Right cardiac atrium (tissue), 5 donors: ENCODE measurements at regions not wholly inside any gene's neighbourhood (a gene's known extent, or its start where the extent isn't known, plus 50 kb on each side); places are given as distances from the start of the nearest gene placed in this dataset.
A peak's percentile ranks its signal among the peaks of the same experiment; 100 is the strongest.

Experiments
- ATAC-seq, 2 donors: fragments of 200-7000 bp; cut with Tn5 transposase; one replicate each; pipeline versions ENCODE4 v1.8.0 to v1.9.1; 2020; ENCODE audit warnings: moderate library complexity in 2 of 2, mild to moderate bottlenecking in 1 of 2
- DNase-seq, 3 donors: peaks; one replicate each; pipeline ENCODE4 v3.0.0-alpha.2; 2020
- H3K27ac ChIP-seq: one replicate; pipeline ENCODE4 v1.5.1; 2013; ENCODE audit warnings: mild to moderate bottlenecking, low read length, control low read depth, moderate library complexity
- H3K27me3 ChIP-seq: one replicate; pipeline ENCODE4 v1.6.1; 2013; ENCODE audit not compliant: control insufficient read depth, insufficient read depth
- H3K4me1 ChIP-seq: one replicate; pipeline ENCODE4 v1.6.1; 2013; ENCODE audit warnings: low read length; ENCODE audit not compliant: control insufficient read depth, insufficient read depth
- H3K4me3 ChIP-seq: one replicate; pipeline ENCODE4 v1.5.1; 2013; ENCODE audit warnings: low read length, control low read depth
- H3K9me3 ChIP-seq: one replicate; pipeline ENCODE4 v1.6.1; 2013; ENCODE audit warnings: low read length; ENCODE audit not compliant: control insufficient read depth
- WGBS: extraction: QIAGEN DNeasy Blood & Tissue Kit; methylation state at CpG from one replicate; pipeline ENCODE4 v1.1.7; 2013; 5-methylcytosine and 5-hydroxymethylcytosine counted together
- intact Hi-C, 4 donors: fragments of 100-400 bp; cut with DNase I; formaldehyde crosslinking; loops; one replicate each; pipeline versions ENCODE4 v1.11.0 to v1.14.0; 2022 to 2023
- donor health status: healthy with polysubstance abuse.
- donor health status: DM: no; HTN: yes; CAD: no.
- donor health status: DM: no; HTN: no; CAD: no.
- donor health status: DM: no; HTN: yes; CAD: no; lungs with severe emphysema.
- donor health status: DM: yes; HTN: yes; CAD: no.

- ATAC-seq (peak; percentile 69 to 74), DNase-seq (peak in 2 of 3 donors; percentile 46 to 55)
- intact Hi-C loops: no loop called here
- Histone ChIP-seq H3K27ac (no peak overlapping the region), H3K9me3 (no peaks in the 10 kb centered on the region), H3K4me1 (peaks cover 4% of the 10 kb centered on the region), H3K4me3 (no peak overlapping the region), H3K27me3 (no peaks in the 10 kb centered on the region)
- WGBS: 35% methylated on average over 4 of the region's 4 CpGs
Measured at GRCh38 chr3:72234391-72234790, 449.4 kb upstream of the PROK2 start.

- H3K4me3 ChIP-seq: no peak overlapping the region
Measured at GRCh38 chr3:72233571-72233970, 448.6 kb upstream of the PROK2 start.

DNA sequence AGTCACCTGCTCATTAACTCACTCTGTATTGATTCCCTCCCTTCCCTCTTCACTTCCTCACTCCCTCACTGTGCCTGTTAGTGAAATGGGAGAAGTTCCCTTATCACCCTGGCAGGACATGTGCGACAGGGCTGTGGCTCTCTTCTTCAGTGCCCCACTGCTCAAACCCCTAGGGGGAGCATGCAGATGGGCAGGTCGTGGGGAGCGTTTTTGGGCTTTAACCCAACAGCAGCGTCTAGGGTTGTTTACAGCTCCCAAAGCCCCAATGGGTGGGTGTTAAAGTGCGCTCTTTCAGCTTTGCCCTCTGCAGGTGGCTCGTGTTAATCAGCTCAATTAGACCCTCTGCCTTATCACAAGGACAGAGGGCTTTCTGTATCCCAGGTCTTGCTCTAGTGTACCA lies 447.8 kb upstream of the PROK2 start:
- H3K27ac ChIP-seq: no peak overlapping the region
- intact Hi-C loops: no loop called here
- no peak for ATAC-seq

More at GRCh38 chr3:72233571-72233970, 448.6 kb upstream of the PROK2 start:
- DNase-seq: no peak
- Histone ChIP-seq H3K9me3 (no peaks in the 10 kb centered on the region), H3K27ac (no peak overlapping the region), H3K4me1 (peaks cover 4% of the 10 kb centered on the region), H3K27me3 (no peaks in the 10 kb centered on the region)
- WGBS: 87% methylated on average over 2 of the region's 2 CpGs
- intact Hi-C loops: no loop called here
- no peak for ATAC-seq

DNA sequence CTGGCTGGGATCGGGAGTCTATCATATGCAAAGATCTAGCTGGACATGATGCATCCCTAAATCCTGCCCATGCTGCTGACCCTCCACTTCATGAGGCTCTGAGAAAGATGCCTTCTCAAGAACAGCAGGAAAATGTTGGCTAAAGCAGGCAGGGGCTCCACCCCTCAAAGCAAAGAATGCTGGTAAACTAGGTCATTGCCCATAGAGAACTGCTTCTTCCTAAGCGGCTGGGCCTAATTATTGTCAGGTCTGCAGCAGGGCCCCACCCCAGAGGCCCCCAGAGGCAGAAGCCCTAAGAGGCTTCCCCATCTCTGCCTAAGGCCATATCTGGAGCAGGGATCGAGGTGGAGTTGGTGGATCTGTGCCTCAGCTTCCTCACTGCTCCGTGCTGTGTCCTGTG lies 447.4 kb upstream of the PROK2 start:
- no peak for DNase-seq
- H3K9me3 ChIP-seq: no peaks in the 10 kb centered on the region
- intact Hi-C loops: no loop called here
- peaks cover 4% of the 10 kb centered on the region for H3K4me1 ChIP-seq
- no peaks in the 10 kb centered on the region for H3K27me3 ChIP-seq
- H3K4me3 ChIP-seq: no peak overlapping the region
- no peak overlapping the region for H3K27ac ChIP-seq
- no peak for ATAC-seq
- 86% methylated on average over 4 of the region's 4 CpGs for WGBS

More for the DNA sequence above, 447.8 kb upstream of the PROK2 start:
- Histone ChIP-seq H3K9me3 (no peaks in the 10 kb centered on the region), H3K4me1 (peaks cover 4% of the 10 kb centered on the region), H3K4me3 (no peak overlapping the region), H3K27me3 (no peaks in the 10 kb centered on the region)
- DNase-seq: no peak
- 88% methylated on average over 6 of the region's 6 CpGs for WGBS

DNA sequence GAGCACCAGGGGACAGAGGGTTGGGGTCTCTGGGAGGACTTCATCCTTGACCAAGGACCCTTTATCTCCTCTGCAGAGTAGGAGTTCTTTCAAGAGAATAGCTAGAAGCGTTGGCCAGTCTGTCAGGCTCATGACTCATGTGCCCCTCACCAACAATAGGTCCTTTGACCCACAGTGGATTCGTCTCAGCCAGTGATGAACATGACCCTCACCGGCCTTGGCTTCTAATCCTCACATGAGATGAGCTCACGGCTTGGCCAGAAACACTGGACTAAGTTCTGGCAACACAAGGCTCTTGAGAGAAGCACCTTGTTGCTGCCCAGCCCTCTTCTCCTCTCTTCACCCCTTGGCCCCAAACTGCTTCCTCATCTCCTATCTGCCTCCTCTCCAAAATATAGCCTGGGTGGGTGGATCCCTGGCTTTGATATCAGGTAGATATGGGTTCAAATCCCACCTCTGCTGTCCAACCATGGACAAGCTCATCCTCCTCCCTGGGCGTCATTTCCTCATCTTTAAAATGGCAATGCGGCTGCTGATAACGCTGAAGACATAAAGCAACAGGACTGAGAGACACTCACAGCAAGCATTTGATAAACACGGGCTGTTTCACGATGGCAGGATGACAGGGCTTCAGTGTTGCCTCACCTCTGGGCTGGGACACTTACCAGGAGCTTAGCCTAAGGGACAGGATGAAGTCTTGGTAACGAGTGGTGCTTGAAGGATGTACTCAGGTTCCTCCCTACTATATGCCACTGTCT lies 446.7 kb upstream of the PROK2 start:
- peaks cover 4% of the 10 kb centered on the region for H3K4me1 ChIP-seq
- H3K27ac ChIP-seq: no peak overlapping the region
- no peaks in the 10 kb centered on the region for H3K27me3 ChIP-seq
- DNase-seq: peak in 1 of 3 donors; percentile 52
- intact Hi-C loops: no loop called here
- H3K9me3 ChIP-seq: no peaks in the 10 kb centered on the region
- no peak for ATAC-seq
- whole genome bisulfite sequencing: 55% methylated on average over 10 of the region's 10 CpGs
- H3K4me3 ChIP-seq: no peak overlapping the region

DNA sequence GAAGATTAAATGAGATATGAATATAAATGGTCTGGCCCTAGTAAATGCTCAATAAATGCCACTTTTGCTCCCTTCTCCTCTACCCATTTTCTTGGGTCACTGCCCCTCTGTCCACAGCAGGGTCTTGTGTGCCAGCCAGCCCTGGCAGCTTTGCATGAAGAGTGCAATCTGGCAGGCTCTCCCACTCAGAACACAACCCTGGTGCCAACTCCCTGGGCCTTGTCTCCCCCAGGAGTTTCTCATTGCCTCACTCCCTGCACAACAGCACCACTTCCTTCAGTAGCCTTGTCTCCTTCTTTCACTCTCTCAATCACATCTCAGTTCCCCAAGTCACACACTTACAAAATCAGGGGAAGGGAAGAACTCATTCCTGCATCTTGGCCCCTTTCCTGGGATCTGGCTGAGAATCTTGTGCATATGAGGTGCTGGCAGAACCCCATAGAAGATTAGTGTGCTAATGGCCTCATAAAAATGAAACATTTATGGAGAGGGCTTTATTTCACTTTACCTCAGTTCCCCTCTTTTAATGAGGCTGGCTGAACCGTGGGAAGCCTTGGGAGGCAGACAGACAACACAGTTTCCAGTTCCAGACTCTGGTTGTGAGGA lies 445.9 kb upstream of the PROK2 start:
- intact Hi-C loops: no loop called here
- Histone ChIP-seq H3K4me3 (no peak overlapping the region), H3K27ac (no peak overlapping the region), H3K4me1 (peaks cover 4% of the 10 kb centered on the region), H3K27me3 (no peaks in the 10 kb centered on the region), H3K9me3 (no peaks in the 10 kb centered on the region)
- no peak for ATAC-seq
- 48% methylated on average over 1 of the region's 1 CpG for WGBS
- no peak for DNase-seq

DNA sequence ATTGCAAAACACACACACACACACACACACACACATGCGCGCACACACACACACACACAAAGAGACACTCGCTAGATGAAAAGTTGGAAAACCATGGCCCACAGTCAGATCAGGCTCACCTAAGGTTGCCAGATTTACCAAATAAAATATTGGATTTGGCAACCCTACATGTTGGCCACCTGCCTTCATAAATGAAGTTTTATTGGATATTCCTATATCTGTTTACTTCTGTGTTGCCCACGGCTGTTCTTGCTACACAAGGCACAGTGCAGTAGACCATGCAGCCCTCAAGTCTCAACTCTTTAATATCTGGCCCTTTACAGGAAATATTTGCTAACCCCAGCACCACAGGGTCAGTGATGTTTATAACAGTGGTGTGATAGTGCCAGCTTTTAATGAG lies 445.0 kb upstream of the PROK2 start:
- H3K27ac ChIP-seq: no peak overlapping the region

DNA sequence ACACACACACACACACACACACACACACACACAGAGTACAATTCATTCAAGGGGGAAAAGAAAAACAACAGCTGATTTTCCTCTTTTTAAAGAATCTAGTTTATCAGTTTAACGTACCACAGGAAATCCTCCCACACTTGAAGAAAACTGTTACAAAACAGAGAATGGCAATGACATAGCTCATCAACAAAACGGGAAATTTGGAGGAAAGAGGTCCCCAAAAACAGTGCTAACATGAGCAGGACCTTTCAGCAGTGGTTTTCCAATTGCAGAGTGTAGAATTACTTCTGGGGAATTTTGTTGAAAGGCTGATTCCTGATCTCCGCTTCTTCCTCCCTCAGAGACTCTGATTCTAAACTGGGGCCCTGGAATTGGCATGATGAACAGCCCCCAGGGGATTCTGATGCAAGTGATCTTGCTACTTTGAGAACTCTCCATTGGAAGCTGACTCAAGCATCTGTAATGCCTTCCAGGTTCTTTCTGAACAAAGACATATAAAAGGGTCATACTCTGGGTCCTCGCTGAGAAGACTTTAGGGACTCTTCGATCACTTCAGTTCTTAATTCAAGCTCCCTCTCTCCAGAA lies 442.6 kb upstream of the PROK2 start:
- DNase-seq (no peak), ATAC-seq (no peak)
- Histone ChIP-seq H3K9me3 (no peaks in the 10 kb centered on the region), H3K4me1 (peaks cover 2% of the 10 kb centered on the region), H3K4me3 (no peak overlapping the region), H3K27me3 (no peaks in the 10 kb centered on the region), H3K27ac (no peak overlapping the region)
- 63% methylated on average over 5 of the region's 5 CpGs for WGBS
- intact Hi-C loops: no loop called here

More for the DNA sequence above, 445.0 kb upstream of the PROK2 start:
- ATAC-seq (no peak), DNase-seq (no peak)
- Histone ChIP-seq H3K4me1 (peaks cover 4% of the 10 kb centered on the region), H3K27me3 (no peaks in the 10 kb centered on the region), H3K4me3 (no peak overlapping the region), H3K9me3 (no peaks in the 10 kb centered on the region)
- 92% methylated on average over 4 of the region's 4 CpGs for WGBS
- intact Hi-C loops: no loop called here

DNA sequence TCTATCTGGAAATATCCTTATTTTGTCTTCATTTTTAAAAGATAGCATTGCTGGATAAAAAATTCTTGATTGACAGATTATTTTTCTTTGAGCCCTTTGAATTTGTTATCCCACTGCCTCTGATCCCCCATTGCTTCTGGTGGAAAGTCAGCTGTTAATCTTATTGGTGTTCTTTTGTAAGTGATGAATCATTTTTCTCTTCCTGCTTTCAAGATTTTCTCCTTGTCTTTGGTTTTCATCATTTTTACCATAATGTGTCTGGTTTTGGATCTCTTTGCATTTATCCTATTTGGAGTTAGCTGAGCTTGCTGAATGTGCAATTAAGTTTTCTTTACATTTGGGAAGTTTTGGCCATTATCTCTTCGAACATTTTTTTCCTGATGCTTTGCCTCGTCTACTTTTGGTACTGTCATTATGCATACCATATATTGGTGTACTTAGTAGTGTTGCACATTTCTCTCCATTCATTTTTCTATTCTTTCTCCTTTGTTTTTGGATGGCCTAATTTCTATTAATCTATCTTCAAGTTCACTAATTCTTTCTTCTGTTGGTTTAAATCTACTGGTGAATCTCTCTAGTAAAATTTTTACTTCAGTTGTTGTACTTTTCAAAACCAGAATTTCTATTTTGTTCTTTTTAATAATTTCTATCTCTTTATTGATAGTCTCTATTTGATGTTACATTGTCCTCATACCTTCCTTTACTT lies 440.0 kb upstream of the PROK2 start:
- intact Hi-C loops: no loop called here
- H3K27me3 ChIP-seq: no peaks in the 10 kb centered on the region
- H3K4me1 ChIP-seq: no peaks in the 10 kb centered on the region
- DNase-seq (no peak), ATAC-seq (no peak)
- 95% methylated on average over 2 of the region's 2 CpGs for WGBS
- H3K9me3 ChIP-seq: no peaks in the 10 kb centered on the region
- no peak overlapping the region for H3K4me3 ChIP-seq
- H3K27ac ChIP-seq: no peak overlapping the region

DNA sequence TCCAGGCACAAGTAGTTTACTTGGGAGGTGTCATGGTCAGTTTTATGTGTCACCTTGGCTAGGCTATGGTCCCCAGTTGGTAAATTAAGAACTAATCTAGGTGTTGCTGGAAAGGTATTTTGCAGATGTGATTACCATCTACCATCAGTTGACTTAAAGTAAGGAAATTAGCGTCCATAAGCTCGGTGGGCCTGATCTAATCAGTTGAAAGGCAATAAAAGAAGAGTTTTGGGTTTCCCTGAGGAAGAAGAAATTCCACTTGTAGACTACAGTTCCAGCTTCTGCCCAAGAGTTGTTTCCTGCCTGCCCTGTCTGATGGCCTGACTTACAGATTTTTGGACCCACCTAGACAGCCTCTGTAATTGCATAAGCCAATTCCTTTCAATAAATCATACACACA lies 438.7 kb upstream of the PROK2 start:
- DNase-seq: no peak
- intact Hi-C loops: no loop called here
- WGBS: 86% methylated on average over 2 of the region's 2 CpGs

DNA sequence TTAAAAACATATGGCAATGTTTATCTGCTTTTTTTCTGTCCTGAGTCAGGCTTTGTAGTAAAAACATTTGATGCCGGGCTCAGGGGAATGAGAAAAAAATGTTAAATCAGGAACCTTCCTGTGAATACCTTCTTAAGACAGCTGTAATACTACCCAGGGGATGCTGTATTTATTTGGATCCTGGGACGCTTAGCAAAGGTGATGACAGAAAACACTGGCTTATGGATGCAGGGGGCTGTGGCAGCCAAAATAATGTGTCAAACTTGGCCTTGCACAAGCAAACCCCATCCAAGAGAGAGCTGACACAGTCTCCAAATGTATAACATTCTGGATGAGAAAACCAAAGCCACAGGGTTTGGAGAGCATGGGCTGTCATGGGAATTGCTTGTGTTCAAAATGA lies 438.2 kb upstream of the PROK2 start:
- peak; percentile 43 to 93 for ATAC-seq
- Histone ChIP-seq H3K9me3 (no peaks in the 10 kb centered on the region), H3K27ac (no peak overlapping the region), H3K27me3 (no peaks in the 10 kb centered on the region), H3K4me3 (no peak overlapping the region), H3K4me1 (no peaks in the 10 kb centered on the region)
- 43% methylated on average over 2 of the region's 2 CpGs for WGBS
- intact Hi-C loops: no loop called here
- peak in 1 of 3 donors; percentile 39 for DNase-seq

More for the DNA sequence above, 438.7 kb upstream of the PROK2 start:
- no peak for ATAC-seq
- Histone ChIP-seq H3K27me3 (no peaks in the 10 kb centered on the region), H3K9me3 (no peaks in the 10 kb centered on the region), H3K27ac (no peak overlapping the region), H3K4me3 (no peak overlapping the region), H3K4me1 (no peaks in the 10 kb centered on the region)
